Chondrocyte (in vitro differentiated cells): ENCODE measurements at regions not wholly inside any gene's neighbourhood (a gene's known extent, or its start where the extent isn't known, plus 50 kb on each side); places are given as distances from the start of the nearest gene placed in this dataset.

Source experiments
- DNase-seq: peaks from one replicate; pipeline ENCODE4 v3.0.0; 2021; ENCODE audit warnings: mixed read lengths, low spot score
- H3K27ac Mint-ChIP-seq: one replicate; pipeline ENCODE4 v1.8.0; 2021; ENCODE audit warnings: mild to moderate bottlenecking, moderate library complexity, mixed read lengths; ENCODE audit not compliant: unreplicated experiment
- H3K27me3 Mint-ChIP-seq: 2 replicates; pipeline ENCODE4 v1.8.0; 2021; ENCODE audit warnings: low read depth, mixed read lengths
- H3K36me3 Mint-ChIP-seq: 2 replicates; pipeline ENCODE4 v1.8.0; 2021; ENCODE audit warnings: low read depth, mixed read lengths
- H3K4me1 Mint-ChIP-seq: 2 replicates; pipeline ENCODE4 v1.8.0; 2021; ENCODE audit warnings: low read depth, mild to moderate bottlenecking, mixed read lengths
- H3K4me3 Mint-ChIP-seq: one replicate; pipeline ENCODE4 v1.8.0; 2021; ENCODE audit warnings: mild to moderate bottlenecking, moderate library complexity, mixed read lengths; ENCODE audit not compliant: unreplicated experiment
- H3K9me3 Mint-ChIP-seq: 2 replicates; pipeline ENCODE4 v1.8.0; 2021; ENCODE audit warnings: low read depth, mixed read lengths
- CTCF ChIP-seq: fragments of 200-600 bp; sonication (generic); IDR thresholded peaks from 2 replicates; pipeline ENCODE4 v1.5.0; 2021; ENCODE audit warnings: antibody characterized with exemption, mild to moderate bottlenecking, moderate library complexity

- DNase-seq = no peak
- Mint-ChIP-seq H3K36me3 (no peaks in the 10 kb centered on the region), H3K4me1 (no peaks in the 10 kb centered on the region), H3K27me3 (no peaks in the 10 kb centered on the region), H3K9me3 (peaks cover 33% of the 10 kb centered on the region), H3K27ac (no peak overlapping the region), H3K4me3 (no peak overlapping the region)
- no peak for TF ChIP-seq CTCF
Observed at GRCh38 chr5:24026288-24026687, 518.9 kb downstream of the PRDM9 start.

GRCh38 chr5:24042688-24043087 is 535.3 kb downstream of the PRDM9 start:
- Mint-ChIP-seq H3K27ac (no peak overlapping the region), H3K36me3 (no peaks in the 10 kb centered on the region), H3K4me3 (no peak overlapping the region), H3K9me3 (peaks cover 5% of the 10 kb centered on the region), H3K4me1 (peaks cover 2% of the 10 kb centered on the region), H3K27me3 (no peaks in the 10 kb centered on the region)
- no peak for DNase-seq
- TF ChIP-seq CTCF = no peak

- no peaks in the 10 kb centered on the region for H3K36me3 Mint-ChIP-seq
- H3K27ac Mint-ChIP-seq = no peak overlapping the region
- no peak for DNase-seq
- peaks cover 2% of the 10 kb centered on the region for H3K4me1 Mint-ChIP-seq
- peaks cover 6% of the 10 kb centered on the region for H3K9me3 Mint-ChIP-seq
- H3K27me3 Mint-ChIP-seq = no peaks in the 10 kb centered on the region
- H3K4me3 Mint-ChIP-seq = no peak overlapping the region
- no peak for TF ChIP-seq CTCF
Observed at GRCh38 chr5:24045046-24045445, 537.6 kb downstream of the PRDM9 start.

- no peaks in the 10 kb centered on the region for H3K4me1 Mint-ChIP-seq
- no peak for DNase-seq
- TF ChIP-seq CTCF = no peak
- H3K36me3 Mint-ChIP-seq = no peaks in the 10 kb centered on the region
- no peaks in the 10 kb centered on the region for H3K27me3 Mint-ChIP-seq
- peaks cover 10% of the 10 kb centered on the region for H3K9me3 Mint-ChIP-seq
- H3K4me3 Mint-ChIP-seq = no peak overlapping the region
- H3K27ac Mint-ChIP-seq = no peak overlapping the region
Observed at GRCh38 chr5:24053737-24054136, 546.3 kb downstream of the PRDM9 start.

GRCh38 chr5:24059006-24059405 is 551.6 kb downstream of the PRDM9 start:
- no peak overlapping the region for H3K27ac Mint-ChIP-seq
- H3K27me3 Mint-ChIP-seq = no peaks in the 10 kb centered on the region
- DNase-seq = no peak
- H3K4me3 Mint-ChIP-seq = no peak overlapping the region
- peaks cover 4% of the 10 kb centered on the region for H3K9me3 Mint-ChIP-seq
- no peaks in the 10 kb centered on the region for H3K36me3 Mint-ChIP-seq
- no peaks in the 10 kb centered on the region for H3K4me1 Mint-ChIP-seq
- TF ChIP-seq CTCF = no peak
